Hematopoietic multipotent progenitor cell treated with erythropoietin and hydrocortisone succinate and interleukin-3 and kit ligand, for 17 days (in vitro differentiated cells): ENCODE measurements at regions not wholly inside any gene's neighbourhood (a gene's known extent, or its start where the extent isn't known, plus 50 kb on each side); places are given as distances from the start of the nearest gene placed in this dataset.
"Not testable (repeated sequence)": the region's sequence is repeated elsewhere in the genome, so short reads cannot be mapped to it uniquely, and the experiment has no call there.

Experiments
- DNase-seq: peaks from one replicate; pipeline ENCODE4 v3.0.0-alpha.2; 2015; ENCODE audit warnings: low spot score

DNA sequence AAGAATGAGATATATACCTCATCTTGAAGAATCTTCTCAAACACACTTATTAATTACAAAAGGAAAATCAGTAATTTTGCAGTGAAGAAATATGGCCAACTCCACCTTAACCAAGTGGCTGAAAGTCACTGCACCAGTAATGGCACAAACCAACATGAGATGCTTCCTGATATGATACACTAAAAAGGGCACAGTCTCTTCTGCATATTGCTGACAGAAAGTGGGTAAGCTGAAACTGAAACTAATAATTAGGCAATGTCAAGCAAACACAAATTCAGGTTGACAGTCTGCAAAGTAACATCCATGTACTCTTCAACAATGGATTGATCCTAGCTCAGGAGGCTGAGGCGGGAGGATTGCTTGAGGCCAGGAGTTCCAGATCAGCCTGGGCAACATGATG, 56.1 kb downstream of the ZNF22 start:
- not testable (repeated sequence) for DNase-seq

DNA sequence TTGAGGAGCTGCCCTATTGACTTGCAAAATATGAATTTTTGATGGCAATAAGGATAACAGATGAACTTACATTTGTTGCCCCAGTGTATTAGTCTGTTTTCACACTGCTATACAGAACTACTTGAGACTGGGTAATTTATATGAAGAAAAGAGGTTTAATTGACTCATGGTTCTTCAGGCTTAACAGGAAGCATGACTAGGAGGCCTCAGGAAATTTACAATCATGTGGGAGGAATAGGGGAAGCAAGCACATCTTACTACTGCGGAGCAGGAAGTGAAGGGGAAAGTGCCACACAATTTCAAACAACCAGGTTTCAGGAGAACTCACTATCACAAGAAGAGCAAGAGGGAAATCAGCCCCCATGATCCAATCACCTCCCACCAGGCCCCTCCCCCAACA, 57.9 kb downstream of the ZNF22 start:
- DNase-seq, result no peak

DNA sequence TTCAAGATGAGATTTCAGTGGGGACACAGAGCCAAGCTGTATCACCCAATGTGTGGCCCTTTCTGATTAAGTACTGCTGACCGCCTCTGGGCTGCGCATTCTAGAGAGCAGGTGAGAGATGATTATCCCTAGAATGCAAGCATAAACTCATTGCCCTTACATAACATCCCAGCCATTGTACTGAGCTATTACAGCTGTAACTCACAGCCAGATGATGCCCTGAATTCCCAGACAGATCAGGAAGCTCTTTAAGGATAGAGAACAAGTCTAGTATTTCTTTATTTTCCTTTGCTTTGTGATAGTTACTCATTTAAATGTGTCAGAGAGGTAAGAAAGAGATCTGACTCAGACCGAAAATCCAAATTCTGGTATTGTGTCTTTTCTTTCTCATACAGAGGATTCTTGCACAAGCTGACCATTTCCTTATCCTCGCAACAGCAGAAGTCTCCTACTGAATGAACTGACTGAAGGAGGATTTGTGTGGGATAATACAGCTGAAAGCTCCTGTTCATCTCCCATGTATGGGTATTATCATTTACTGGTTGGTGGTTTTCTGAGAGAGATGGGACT, 58.4 kb downstream of the ZNF22 start:
- DNase-seq, result no peak

DNA sequence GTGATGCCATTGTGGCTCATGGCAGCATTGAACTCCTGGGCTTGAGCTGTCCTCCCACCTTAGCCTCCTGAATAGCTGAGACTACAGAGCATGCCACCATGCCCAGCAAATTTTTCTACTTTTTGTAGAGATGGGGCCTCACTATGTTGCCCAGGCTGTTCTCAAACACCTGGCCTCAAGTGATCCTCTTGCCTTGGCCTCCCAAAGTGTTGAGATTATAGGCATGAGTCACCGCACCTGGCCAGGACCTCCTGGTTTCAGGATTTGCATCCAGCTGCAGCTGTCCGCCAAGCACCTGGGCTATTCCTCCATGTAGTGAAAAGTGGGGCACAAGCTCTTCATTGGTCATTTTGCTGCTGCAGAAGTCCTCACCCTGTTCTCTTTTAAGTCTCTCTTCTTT, 58.9 kb downstream of the ZNF22 start:
- DNase-seq, result no peak

DNA sequence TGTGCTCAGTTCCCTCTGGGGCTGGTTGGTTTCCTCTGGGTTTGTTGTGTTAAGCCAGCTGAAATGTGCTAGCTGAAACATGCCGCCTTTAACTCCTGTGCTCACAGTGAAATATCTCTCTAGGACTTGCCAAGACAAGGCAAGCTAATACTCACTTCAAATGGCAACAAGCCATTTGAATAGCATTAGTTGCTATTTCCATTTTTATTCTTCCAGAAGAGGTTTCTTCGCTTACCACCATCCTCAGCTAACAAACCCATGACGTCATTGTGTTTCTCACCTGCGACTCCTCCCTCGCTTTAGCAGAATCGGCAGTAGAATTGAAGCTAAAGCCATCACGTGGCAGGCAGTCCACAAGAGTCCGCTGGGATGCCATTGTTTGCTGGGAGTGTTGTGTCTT, 61.3 kb downstream of the ZNF22 start:
- no peak for DNase-seq

DNA sequence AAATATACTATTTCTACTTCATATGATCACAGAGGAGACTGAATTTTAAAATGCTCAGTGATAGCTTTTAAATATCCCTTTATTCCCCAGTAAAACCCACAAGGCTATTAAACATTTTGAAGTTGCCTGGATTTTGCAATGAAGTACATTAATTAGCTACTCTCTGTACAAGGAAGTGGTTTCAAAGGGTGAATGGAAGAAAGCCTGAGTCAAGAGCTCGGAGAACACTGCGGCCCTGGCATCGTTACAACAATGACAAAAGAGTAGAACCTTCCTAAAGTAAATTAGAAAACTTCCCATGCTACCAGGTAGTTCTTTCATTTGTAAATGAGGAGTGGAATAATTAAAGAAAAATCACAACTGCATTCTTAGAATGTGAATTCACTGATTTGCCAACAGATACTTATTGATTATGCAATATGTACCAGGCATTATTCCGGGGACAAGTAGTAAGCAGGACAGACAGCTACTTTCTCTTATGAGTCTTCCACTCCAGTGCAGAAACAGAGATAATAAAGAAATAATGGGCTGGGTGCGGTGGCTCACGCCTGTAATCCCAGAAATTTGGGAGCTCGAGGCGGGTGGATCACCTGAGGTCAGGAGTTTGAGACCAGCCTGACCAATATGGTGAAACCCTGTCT, 63.0 kb downstream of the ZNF22 start:
- DNase-seq, result no peak

DNA sequence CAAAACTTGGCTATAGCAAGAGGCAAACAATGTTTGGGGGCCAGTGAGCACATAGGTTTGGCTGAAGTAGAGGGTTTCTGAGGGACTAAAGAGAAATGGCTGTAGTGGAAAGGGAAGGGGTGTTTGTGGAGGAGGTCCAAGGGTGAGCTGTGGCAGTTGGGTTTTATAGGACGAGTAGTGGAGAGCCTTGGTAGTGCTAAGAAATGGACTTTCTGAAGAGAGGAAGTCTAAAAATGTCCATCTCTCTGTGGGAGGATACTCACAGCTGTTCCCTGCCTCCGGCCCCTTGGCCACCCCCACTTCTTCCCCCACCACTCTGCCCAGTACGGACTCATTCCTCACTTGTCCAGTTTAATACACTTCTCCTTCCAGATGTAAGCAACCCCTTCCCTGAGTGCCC, 64.3 kb downstream of the ZNF22 start:
- DNase-seq, result no peak

DNA sequence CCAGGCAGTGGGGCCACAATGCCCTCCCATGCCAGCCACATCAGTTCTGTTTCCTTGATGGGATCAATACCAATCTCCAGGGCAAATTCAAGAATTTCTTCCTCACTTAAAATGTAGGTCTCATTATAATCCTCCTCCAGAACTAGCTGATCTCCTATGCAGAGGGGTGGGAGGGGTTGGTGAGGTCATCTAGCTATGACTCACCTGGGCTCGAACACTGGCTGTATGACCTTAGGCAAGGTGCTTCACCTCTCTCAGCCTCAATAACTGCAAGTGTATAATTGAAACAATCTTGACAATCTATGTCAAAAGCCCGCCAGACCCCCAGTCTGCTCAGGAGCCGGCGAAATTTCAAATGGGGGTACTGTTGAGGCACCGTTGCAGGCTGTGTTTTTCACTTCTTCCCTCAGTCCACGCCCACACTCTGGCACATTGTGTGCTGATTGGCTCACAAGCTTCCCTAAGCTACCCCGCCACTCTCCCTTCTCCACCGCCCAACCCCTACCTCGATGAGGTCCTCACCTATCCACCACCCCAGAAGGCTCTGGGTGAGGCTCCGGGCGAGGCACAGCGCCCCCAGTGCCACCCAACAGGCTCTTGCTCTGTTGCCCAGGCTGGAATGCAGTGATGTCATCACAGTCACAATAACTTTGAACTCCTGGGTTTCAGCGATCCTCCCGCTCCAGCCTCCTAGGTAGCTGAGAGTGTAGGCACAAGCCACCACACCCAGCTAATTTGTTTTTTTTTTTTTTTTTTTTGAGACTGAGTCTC, 70.5 kb downstream of the ZNF22 start:
- DNase-seq, result no peak

DNA sequence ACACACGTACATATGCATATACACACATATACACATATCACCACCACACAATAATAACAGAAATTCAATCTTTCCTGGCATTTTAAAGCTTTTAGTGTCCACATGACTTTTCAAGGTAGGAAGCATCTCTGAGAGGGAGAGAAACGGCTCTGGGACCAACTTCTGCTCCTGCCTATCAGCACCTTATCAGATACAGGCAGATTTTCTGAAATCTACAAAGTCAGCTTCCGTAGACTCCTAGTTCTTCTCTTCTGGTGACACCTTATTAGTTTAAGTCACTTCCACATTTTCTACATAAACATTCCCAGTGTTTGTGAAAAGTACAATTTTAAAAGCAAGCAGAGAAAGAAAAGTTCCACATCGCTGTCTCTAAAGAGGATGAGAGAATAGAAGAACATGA, 74.5 kb downstream of the ZNF22 start:
- DNase-seq, result no peak

DNA sequence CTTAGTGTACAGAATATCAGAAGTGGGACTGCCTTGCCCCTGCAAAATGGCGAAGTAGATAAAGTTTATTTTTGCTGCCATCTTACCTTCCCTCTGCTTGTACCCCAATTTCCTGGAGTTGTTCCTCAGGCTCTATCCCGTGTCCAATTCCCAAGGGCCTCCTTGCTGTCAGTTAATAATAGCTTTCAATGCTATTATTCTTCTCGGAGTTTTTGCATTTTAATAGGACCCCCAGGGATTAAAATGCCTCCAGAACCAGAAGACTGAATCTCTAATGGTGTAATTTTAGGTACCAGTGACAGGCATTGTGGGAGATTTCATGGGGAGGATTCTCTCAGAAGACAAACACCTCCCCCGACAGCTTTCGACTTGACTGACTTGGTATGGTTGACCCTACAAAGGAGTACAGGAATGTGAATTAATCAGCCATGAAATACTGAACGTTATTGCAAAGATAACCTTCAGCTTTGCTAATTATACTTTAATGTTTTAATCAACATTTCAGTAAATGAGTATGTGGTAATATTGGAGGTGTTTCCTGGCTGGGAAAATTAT, 75.2 kb downstream of the ZNF22 start:
- no peak for DNase-seq

DNA sequence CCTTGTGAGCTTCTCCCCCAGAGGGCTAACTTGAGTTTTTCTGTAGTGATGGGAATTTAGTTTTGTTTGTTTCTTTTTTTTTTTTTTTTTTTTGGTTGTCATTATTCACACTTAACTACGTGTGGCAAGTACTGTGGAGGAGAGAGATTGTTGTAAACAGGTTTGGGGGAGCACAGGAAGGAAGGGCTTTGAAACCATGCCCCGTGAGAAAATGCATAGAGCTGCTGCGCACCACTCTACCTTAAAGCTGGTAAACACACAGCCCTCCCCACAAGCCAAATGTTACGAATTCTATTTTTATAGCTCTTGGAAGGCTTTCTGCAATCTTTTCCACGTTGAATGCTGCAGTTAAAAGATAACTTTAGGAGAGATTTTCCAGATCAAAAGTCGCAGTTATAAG, 76.2 kb downstream of the ZNF22 start:
- no peak for DNase-seq

DNA sequence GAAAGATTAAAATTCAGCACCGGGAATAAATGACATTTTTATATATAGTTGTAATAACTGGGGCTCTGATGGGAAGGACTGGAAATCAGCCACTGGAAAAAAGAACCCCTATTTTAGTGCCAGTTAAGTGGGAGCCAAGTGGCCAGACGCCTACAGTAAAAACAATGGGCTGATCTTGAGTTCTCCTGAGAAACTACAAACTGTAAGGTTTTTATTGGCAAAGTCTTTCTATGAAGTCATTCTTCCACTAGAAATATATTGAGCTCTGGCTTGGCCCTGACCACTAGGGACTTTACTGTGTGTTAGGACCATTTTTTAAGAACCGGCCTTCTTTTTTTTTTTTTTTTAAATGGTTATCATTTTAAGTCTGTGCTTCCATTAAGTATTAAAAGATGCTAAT, 79.6 kb downstream of the ZNF22 start:
- no peak for DNase-seq

DNA sequence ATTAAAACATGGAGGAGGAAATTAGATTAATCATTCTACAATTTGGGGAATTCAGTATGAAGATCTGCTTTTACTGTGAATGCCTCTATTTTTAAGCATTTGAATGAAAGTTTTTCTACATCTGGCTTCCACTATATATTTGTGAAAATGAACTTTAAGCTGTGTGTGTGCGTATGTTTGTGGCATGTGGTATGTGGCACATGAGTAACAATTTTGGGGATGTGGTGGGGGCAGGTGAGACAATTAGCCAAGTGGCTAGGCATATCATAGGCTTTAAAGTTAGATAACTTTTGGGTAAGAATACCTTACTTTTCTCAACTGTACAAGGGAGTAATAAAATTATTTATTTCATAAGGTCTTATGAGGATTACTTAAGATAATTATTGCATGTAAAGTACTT, 81.5 kb downstream of the ZNF22 start:
- no peak for DNase-seq

DNA sequence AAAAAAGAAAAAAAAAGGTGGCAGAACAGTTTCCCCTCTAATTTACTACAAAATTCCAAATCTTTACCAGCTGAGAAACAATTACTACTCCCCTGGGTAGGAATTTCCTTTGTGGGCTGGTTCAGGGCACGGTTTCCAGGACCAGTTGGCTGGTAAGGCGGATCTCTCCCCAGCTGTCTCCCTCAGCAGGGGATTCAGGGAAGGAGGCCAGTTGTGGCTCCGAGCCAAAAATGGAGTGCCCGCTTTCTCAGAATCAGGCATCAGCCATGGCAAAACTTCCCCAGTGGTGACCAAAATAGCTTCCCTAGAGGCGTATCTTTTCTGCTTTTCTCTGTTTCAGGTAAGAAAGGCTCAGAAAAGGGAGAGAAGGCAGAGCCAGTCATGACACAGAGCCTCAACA, 91.2 kb downstream of the ZNF22 start:
- no peak for DNase-seq

DNA sequence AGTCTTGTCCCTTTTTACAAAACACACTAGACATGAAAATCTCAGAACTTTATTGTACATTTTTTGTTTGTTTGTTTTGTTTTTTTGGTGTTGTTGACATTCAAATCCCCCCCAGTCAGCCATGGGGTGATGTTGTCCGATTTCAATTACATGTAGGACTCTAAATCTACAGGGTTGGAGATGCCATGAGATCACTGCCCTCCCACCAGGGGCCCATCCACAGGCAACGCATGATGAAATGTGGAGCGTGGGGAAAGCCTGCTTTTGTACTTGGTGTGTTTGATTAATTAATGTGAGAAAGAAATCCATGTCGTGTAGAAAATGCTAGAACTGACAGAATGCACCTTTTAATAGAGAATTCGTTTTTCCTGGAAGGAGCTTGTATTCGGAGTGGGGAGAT, 93.2 kb downstream of the ZNF22 start:
- no peak for DNase-seq

DNA sequence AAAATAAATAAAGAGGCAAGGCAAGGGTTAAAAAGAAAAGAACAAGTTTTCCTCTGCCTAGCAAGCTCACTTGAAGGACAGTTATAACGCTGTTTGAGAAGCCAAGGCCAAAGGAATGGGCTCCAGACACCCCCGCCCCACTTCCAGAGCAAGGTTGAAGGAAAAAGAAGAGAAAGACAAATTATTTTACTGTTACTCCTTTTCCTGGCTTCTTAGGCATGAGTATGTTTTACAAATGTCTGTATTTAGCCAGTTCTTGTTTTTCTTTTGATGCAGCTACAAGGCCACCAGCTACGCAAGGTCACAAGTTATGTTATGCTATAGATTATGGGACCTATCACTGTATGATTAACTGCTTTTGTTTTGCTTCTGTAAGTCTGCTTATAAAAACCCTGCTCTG, 94.6 kb downstream of the ZNF22 start:
- no peak for DNase-seq

DNA sequence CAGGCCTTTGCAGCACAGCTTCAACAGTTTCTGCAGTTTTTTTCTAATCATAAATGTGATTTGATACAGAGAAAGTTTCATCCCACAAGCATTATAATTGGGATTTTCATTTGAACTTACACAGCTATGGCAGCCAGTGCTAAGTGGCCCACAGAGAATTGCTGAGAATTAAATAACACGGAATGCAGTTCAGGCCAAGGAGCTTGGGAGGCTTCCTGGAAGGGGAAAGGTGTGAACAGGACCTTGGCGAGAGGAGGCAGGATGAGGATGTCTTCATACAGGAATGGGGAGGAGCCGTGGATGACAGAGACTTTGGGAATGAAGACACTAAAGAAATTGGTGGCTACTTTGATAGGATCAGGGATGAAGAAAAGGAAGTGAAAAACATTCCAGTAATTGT, 95.3 kb downstream of the ZNF22 start:
- no peak for DNase-seq

DNA sequence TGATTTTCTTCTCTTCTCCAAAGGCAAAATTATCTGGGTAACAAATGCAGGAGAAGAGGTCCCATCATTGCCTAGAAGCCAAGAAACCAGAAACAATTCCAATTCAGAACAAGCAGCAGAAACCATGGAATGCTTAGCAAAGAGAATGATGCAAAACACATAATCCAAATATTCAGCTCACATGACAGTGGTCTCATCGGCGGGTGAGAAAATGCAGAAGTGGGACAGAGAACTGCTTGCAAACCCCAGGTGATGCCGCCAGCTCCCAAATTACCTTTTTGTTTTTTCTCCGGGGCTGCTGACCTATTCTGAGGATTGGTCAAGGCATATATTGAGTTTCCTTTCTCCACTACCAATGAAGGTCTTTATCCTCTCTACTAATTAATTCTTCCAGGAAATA, 99.7 kb downstream of the ZNF22 start:
- DNase-seq, result no peak

DNA sequence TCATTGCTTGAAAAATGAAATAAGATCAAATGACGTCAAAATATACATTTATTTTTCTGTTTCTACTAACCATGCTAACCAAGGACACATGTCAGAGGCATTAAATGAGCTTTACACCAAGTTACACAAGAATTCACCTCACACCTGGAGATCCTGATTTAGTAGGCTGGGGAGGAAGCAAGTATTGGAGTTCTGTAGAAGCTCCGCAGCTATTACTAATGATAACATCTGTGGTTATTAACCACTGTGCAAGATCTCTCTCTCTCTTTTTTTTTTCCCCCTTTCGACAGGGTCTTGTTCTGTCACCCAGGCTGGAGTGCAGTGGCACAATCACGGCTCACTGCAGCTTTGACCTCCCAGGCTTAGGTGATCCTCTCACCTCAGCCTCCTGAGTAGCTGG, 104.0 kb downstream of the ZNF22 start:
- no peak for DNase-seq

DNA sequence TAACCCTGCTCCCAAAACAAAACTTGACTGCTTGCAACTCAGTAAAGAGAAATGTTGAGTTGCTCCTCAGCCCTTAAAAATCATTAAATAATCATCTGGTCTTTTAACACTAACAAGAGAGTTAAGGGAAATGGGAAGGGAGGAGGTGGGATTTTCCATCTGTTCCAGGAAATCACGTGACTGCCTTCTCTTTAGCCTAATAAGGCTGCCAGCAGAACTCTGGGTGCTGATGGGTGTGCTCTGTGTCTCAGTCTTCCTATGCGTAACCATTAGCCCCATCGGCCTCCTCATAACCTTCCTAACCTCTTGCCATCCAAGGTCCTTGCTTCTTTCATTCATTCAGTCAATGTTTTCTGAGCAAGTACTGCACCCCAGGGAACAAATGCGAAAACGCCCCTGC, 104.6 kb downstream of the ZNF22 start:
- not testable (repeated sequence) for DNase-seq

DNA sequence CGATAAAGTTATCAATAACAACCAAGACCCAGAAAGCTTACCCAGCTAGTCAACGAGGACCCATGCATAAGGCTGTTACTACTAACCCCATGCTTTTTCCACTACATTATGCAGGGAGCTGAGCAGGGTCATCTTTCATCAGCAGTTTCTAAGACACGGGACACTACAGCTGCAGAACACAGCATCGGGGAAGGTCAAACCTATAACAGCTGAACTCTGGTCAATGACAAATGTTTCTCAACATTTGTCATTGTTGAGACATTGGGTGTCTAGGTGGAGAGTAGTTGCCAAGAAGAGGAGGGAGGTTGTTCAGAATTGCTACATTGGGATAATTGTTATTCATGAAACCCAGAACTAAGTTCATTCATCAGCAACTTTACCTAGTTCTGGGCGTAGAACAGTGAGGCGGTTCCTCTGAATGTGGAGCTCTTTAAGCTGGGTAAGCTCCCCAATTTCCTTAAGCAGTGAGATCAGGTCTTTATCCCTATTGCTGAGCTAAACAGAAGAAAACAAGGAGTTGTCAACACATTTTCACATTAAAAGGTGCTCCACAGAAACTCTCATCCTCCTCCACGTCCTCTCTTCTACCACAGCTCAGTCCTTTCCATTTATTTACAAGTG, 105.6 kb downstream of the ZNF22 start:
- DNase-seq, result no peak

DNA sequence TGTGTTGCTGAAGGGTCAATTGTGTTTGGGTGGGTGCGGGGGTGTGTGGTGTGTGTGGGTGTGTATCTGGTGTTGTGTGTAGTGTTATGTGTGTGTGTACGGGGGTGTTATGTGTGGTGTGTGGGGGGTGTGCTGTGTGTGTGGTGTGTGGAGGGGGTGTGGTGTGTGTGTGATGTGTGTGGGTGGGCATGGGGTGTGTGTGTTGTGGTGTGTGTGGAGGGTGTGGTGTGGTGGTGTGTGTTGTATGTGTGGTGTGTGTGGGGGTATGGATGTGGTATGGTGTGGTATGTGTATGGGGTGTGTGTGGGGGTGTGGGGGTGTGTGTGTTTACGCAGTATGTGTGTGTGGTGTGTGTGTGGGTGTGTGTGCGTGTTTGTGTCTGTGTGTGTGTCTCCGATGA, 110.8 kb downstream of the ZNF22 start:
- no peak for DNase-seq

DNA sequence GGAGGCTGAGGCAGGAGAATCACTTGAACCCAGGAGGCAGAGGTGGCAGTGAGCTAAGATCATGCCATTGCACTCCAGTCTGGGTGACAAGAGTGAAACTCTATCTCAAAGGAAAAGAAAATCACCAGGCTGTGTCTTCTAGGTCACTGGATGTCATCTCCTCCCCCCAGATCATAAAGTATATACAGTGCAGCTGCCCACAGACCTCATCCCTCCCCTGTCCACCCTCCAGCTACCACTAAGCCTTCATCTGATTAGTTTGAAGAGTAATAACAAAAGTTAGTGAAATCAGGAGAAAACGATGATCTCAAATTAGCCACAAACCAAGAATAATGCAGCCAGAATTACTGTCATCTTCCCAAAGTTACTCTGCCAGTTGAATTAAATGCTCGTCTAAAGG, 117.2 kb downstream of the ZNF22 start:
- not testable (repeated sequence) for DNase-seq
